Endodermal cell (in vitro differentiated cells): ENCODE measurements at regions not wholly inside any gene's neighbourhood (a gene's known extent, or its start where the extent isn't known, plus 50 kb on each side); places are given as distances from the start of the nearest gene placed in this dataset.

Experiments used
- DNase-seq: peaks from one replicate; pipeline ENCODE4 v3.0.0-alpha.2; 2017
- H3K27ac ChIP-seq: 2 replicates; pipeline ENCODE4 v1.5.1; 2013; ENCODE audit warnings: mild to moderate bottlenecking, low read depth, low read length, moderate library complexity
- H3K27me3 ChIP-seq: 2 replicates; pipeline ENCODE4 v1.6.1; 2013; ENCODE audit warnings: mild to moderate bottlenecking, low read length, moderate library complexity; ENCODE audit not compliant: insufficient read depth, control insufficient read depth, poor library complexity, severe bottlenecking
- H3K36me3 ChIP-seq: 2 replicates; pipeline ENCODE4 v1.7.0; 2013; ENCODE audit warnings: mild to moderate bottlenecking, low read length, moderate library complexity; ENCODE audit not compliant: control insufficient read depth, insufficient read depth
- H3K4me1 ChIP-seq: one replicate; pipeline ENCODE4 v1.7.0; 2013; ENCODE audit warnings: low read length; ENCODE audit not compliant: control insufficient read depth, insufficient read depth
- H3K4me3 ChIP-seq: 2 replicates; pipeline ENCODE4 v1.5.1; 2013; ENCODE audit warnings: mild to moderate bottlenecking, low read length, moderate library complexity
- H3K9ac ChIP-seq: 2 replicates; pipeline ENCODE4 v1.6.1; 2013; ENCODE audit warnings: mild to moderate bottlenecking, low read length, moderate library complexity; ENCODE audit not compliant: poor library complexity, severe bottlenecking; ENCODE audit errors: extremely low read depth
- H3K9me3 ChIP-seq: 2 replicates; pipeline ENCODE4 v1.6.1; 2013; ENCODE audit warnings: mild to moderate bottlenecking, low read length, moderate library complexity; ENCODE audit not compliant: control insufficient read depth
- H3K27ac Mint-ChIP-seq: 2 replicates; pipeline ENCODE4 v1.8.0; 2020; ENCODE audit warnings: mixed read lengths
- H3K27me3 Mint-ChIP-seq: 2 replicates; pipeline ENCODE4 v1.8.0; 2021; ENCODE audit warnings: mild to moderate bottlenecking, mixed read lengths; ENCODE audit not compliant: insufficient read depth
- H3K36me3 Mint-ChIP-seq: 2 replicates; pipeline ENCODE4 v1.8.0; 2020; ENCODE audit warnings: low read depth, mixed read lengths
- H3K4me1 Mint-ChIP-seq: 2 replicates; pipeline ENCODE4 v1.8.0; 2020; ENCODE audit warnings: mixed read lengths
- H3K4me3 Mint-ChIP-seq: 2 replicates; pipeline ENCODE4 v1.8.0; 2020; ENCODE audit warnings: mild to moderate bottlenecking, moderate library complexity, mixed read lengths
- H3K9me3 Mint-ChIP-seq: 2 replicates; pipeline ENCODE4 v1.8.0; 2020; ENCODE audit warnings: mild to moderate bottlenecking, mixed read lengths
- WGBS, 2 experiments: methylation state at CpG; one replicate each; pipeline versions ENCODE4 v1.1.5 to v1.1.7; 2013; ENCODE audit warnings: missing lambda C conversion rate in 2 of 2, mixed read lengths in 1 of 2; ENCODE audit not compliant: insufficient coverage in 1 of 2, insufficient read length in 1 of 2; 5-methylcytosine and 5-hydroxymethylcytosine counted together
- TF ChIP-seq, protein P1 (sequence below): fragments of 200-600 bp; sonication (generic); conservative IDR thresholded peaks from 2 replicates; pipeline ENCODE4 v1.5.0; 2021; ENCODE audit warnings: antibody characterized with exemption, mild to moderate bottlenecking

GRCh38 chr7:125254566-125254965 lies 324.9 kb upstream of the POT1 start:
- no CpG with 5 or more reads among the region's 1 CpG for WGBS, 2 experiments
- DNase-seq: no peak
- H3K4me3 ChIP-seq: no peak overlapping the region
- H3K27me3 ChIP-seq: no peaks in the 10 kb centered on the region
- Mint-ChIP-seq H3K4me3 (peak overlapping the region; percentile 11), H3K36me3 (peaks cover 46% of the 10 kb centered on the region), H3K4me1 (peaks cover 58% of the 10 kb centered on the region), H3K27ac (peak overlapping the region; percentile 60), H3K27me3 (no peaks in the 10 kb centered on the region), H3K9me3 (no peaks in the 10 kb centered on the region)
- TF ChIP-seq, protein P1, sequence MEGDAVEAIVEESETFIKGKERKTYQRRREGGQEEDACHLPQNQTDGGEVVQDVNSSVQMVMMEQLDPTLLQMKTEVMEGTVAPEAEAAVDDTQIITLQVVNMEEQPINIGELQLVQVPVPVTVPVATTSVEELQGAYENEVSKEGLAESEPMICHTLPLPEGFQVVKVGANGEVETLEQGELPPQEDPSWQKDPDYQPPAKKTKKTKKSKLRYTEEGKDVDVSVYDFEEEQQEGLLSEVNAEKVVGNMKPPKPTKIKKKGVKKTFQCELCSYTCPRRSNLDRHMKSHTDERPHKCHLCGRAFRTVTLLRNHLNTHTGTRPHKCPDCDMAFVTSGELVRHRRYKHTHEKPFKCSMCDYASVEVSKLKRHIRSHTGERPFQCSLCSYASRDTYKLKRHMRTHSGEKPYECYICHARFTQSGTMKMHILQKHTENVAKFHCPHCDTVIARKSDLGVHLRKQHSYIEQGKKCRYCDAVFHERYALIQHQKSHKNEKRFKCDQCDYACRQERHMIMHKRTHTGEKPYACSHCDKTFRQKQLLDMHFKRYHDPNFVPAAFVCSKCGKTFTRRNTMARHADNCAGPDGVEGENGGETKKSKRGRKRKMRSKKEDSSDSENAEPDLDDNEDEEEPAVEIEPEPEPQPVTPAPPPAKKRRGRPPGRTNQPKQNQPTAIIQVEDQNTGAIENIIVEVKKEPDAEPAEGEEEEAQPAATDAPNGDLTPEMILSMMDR: no peak
- H3K36me3 ChIP-seq: peaks cover 4% of the 10 kb centered on the region
- H3K9ac ChIP-seq: no peak overlapping the region
- H3K9me3 ChIP-seq: no peaks in the 10 kb centered on the region
- no peak overlapping the region for H3K27ac ChIP-seq
- H3K4me1 ChIP-seq: peaks cover 26% of the 10 kb centered on the region

GRCh38 chr7:125253452-125254190 lies 324.0 kb upstream of the POT1 start:
- TF ChIP-seq, protein P1: no peak
- peaks cover 26% of the 10 kb centered on the region for H3K4me1 ChIP-seq
- peaks cover 4% of the 10 kb centered on the region for H3K36me3 ChIP-seq
- no peaks in the 10 kb centered on the region for H3K27me3 Mint-ChIP-seq
- H3K9me3 Mint-ChIP-seq: no peaks in the 10 kb centered on the region
- no peak overlapping the region for H3K4me3 Mint-ChIP-seq
- no peak overlapping the region for H3K9ac ChIP-seq
- peaks cover 47% of the 10 kb centered on the region for H3K36me3 Mint-ChIP-seq
- no peak for DNase-seq
- H3K4me1 Mint-ChIP-seq: peaks cover 49% of the 10 kb centered on the region
- no peaks in the 10 kb centered on the region for H3K27me3 ChIP-seq
- no peaks in the 10 kb centered on the region for H3K9me3 ChIP-seq
- 86 to 93% methylated on average over 2 to 3 of the region's 3 CpGs for WGBS, 2 experiments
- no peak overlapping the region for H3K27ac ChIP-seq
- H3K27ac Mint-ChIP-seq: peak overlapping the region; percentile 37
- no peak overlapping the region for H3K4me3 ChIP-seq

DNA sequence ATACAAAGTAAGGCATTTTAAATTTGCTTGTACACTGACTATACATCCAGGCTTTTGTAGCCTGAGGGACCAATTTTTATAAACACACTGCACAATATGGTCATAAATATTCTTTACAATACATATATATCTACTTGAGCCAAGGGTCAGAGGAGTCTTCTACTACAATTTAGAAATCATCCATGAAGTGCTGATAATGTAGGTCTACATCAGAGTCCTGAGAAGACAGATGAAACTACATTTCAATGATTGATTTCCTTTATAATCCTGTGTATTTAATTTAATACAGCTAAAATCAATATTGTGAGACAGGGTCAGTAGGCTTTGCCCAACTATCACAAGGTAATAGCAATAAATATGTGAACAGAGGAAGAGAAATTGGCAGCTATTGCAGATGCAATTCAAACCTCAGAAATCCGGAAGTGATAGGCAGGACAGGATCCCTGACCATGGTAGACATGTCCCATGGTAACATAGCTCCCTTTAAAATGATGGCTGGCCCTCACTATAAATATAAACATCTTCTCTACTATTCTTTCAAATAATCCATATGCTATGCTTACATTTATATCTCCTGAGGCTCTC lies 318.0 kb upstream of the POT1 start:
- Histone ChIP-seq H3K4me1 (no peaks in the 10 kb centered on the region), H3K9ac (no peak overlapping the region), H3K9me3 (peaks cover 22% of the 10 kb centered on the region), H3K27me3 (no peaks in the 10 kb centered on the region), H3K4me3 (no peak overlapping the region), H3K27ac (no peak overlapping the region), H3K36me3 (peaks cover 16% of the 10 kb centered on the region)
- peaks cover 7% of the 10 kb centered on the region for H3K9me3 Mint-ChIP-seq
- 84% methylated on average over 1 of the region's 1 CpG; no CpG with 5 or more reads in 1 of the 2 experiments for WGBS, 2 experiments
- TF ChIP-seq, protein P1: no peak
- H3K36me3 Mint-ChIP-seq: peaks cover 71% of the 10 kb centered on the region
- no peaks in the 10 kb centered on the region for H3K27me3 Mint-ChIP-seq
- no peak overlapping the region for H3K27ac Mint-ChIP-seq
- H3K4me3 Mint-ChIP-seq: no peak overlapping the region
- DNase-seq: no peak
- H3K4me1 Mint-ChIP-seq: peaks cover 25% of the 10 kb centered on the region
